ENCODE measurements at regions not wholly inside any gene's neighbourhood (a gene's known extent, or its start where the extent isn't known, plus 50 kb on each side); places are given as distances from the start of the nearest gene placed in this dataset.

DNA sequence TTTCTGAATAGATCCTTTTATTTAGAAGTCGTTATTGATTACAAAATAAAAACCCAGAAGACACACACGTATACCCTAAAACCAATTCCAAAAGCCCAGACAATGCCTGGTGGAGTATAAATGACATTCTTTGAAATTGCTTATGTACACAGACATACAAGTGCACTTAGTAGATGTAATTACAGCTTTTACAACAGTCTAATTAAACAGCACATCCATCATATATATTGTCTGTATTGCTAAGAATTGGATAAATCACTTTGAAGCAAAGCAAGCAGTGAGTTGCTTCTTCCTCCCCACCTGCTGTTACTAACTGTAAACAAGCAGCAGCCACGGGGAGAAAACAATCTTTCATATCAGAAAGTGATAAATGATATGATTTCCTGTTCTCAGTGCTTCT lies 645.7 kb downstream of the TLL1 start:
- POLR2A ChIA-PET = no interaction called here

GRCh38 chr4:166519774-166520173 lies 646.7 kb downstream of the TLL1 start:
- H3K4me1 Mint-ChIP-seq (ENCODE audit: low read depth) = no peaks in the 10 kb centered on the region
- no peak overlapping the region for H3K4me3 Mint-ChIP-seq
- ATAC-seq (no peak), DNase-seq (no peak)
- TF ChIP-seq, protein P1, sequence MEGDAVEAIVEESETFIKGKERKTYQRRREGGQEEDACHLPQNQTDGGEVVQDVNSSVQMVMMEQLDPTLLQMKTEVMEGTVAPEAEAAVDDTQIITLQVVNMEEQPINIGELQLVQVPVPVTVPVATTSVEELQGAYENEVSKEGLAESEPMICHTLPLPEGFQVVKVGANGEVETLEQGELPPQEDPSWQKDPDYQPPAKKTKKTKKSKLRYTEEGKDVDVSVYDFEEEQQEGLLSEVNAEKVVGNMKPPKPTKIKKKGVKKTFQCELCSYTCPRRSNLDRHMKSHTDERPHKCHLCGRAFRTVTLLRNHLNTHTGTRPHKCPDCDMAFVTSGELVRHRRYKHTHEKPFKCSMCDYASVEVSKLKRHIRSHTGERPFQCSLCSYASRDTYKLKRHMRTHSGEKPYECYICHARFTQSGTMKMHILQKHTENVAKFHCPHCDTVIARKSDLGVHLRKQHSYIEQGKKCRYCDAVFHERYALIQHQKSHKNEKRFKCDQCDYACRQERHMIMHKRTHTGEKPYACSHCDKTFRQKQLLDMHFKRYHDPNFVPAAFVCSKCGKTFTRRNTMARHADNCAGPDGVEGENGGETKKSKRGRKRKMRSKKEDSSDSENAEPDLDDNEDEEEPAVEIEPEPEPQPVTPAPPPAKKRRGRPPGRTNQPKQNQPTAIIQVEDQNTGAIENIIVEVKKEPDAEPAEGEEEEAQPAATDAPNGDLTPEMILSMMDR (IDR thresholded peaks at IDR 0.05) = no peak
- H3K27me3 Mint-ChIP-seq = no peaks in the 10 kb centered on the region
- no peak overlapping the region for H3K27ac Mint-ChIP-seq
- intact Hi-C loops (cut with micrococcal nuclease) = no loop called here
- POLR2A ChIA-PET = no interaction called here
- H3K36me3 Mint-ChIP-seq (ENCODE audit: low read depth) = no peaks in the 10 kb centered on the region
- peaks cover 8% of the 10 kb centered on the region for H3K9me3 Mint-ChIP-seq
- CTCF ChIA-PET = no interaction called here

More for the DNA sequence above, 645.7 kb downstream of the TLL1 start:
- Mint-ChIP-seq H3K4me1 (ENCODE audit: low read depth) (no peaks in the 10 kb centered on the region), H3K9me3 (peaks cover 12% of the 10 kb centered on the region), H3K27me3 (no peaks in the 10 kb centered on the region), H3K27ac (no peak overlapping the region), H3K4me3 (no peak overlapping the region), H3K36me3 (ENCODE audit: low read depth) (no peaks in the 10 kb centered on the region)
- TF ChIP-seq, protein P1 (IDR thresholded peaks at IDR 0.05) = no peak
- CTCF ChIA-PET = no interaction called here
- intact Hi-C loops (cut with micrococcal nuclease) = no loop called here
- DNase-seq (no peak), ATAC-seq (no peak)

- Mint-ChIP-seq H3K36me3 (ENCODE audit: low read depth) (no peaks in the 10 kb centered on the region), H3K4me3 (no peak overlapping the region), H3K27me3 (no peaks in the 10 kb centered on the region), H3K9me3 (no peaks in the 10 kb centered on the region), H3K27ac (no peak overlapping the region), H3K4me1 (ENCODE audit: low read depth) (no peaks in the 10 kb centered on the region)
- intact Hi-C loops (cut with micrococcal nuclease) = no loop called here
- DNase-seq = no peak
- no peak for ATAC-seq
- POLR2A ChIA-PET = no interaction called here
- TF ChIP-seq, protein P1 (IDR thresholded peaks at IDR 0.05) = no peak
- CTCF ChIA-PET = no interaction called here
Measured at GRCh38 chr4:166527500-166527899, 654.5 kb downstream of the TLL1 start.

DNA sequence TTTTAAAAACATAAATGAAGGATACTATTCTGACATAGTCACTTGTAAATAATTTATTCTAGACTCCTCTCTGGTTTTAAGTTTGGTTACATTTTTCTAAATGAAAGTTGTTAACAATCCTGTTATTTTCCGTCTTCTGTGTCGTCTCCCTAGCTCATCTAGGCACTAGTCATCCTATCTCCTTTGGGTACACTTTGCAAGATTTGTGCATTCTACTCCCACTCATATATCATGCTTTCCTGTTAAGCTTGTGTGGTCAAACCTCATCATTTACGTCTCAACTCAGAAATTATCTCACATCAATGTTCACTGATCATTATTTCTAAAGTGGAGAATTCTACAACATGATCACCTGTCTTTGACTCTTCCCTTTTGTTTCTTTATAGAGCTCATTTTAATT lies 658.7 kb downstream of the TLL1 start:
- intact Hi-C loops (cut with micrococcal nuclease) = no loop called here
- DNase-seq (no peak), ATAC-seq (no peak)
- Mint-ChIP-seq H3K4me1 (ENCODE audit: low read depth) (no peaks in the 10 kb centered on the region), H3K27ac (no peak overlapping the region), H3K36me3 (ENCODE audit: low read depth) (no peaks in the 10 kb centered on the region), H3K4me3 (no peak overlapping the region), H3K27me3 (no peaks in the 10 kb centered on the region), H3K9me3 (peaks cover 3% of the 10 kb centered on the region)
- ChIA-PET POLR2A (no interaction called here), CTCF (no interaction called here)
- TF ChIP-seq, protein P1 (IDR thresholded peaks at IDR 0.05) = no peak

DNA sequence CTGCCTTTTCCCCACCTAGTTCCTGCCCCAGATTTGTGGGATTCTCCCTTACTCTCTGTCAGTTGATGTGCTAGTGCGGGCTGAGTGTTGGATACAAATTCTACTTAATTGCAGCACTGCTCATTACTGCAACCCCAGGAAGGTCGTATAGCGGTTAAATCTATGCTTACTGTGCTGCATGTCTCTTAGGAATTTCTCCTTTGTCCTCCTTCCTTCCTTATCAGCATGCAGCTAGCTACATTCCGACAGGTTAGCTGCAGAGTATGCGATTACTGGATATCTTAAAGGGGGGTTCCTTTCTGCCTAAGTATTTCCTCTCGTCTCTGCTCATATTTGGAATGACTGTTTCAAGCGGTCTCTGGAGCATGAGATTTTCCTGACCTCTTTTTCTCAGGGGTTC lies 662.8 kb downstream of the TLL1 start:
- no peak for ATAC-seq
- TF ChIP-seq, protein P1 (IDR thresholded peaks at IDR 0.05) = no peak
- Mint-ChIP-seq H3K27me3 (no peaks in the 10 kb centered on the region), H3K4me3 (no peak overlapping the region), H3K27ac (no peak overlapping the region), H3K4me1 (ENCODE audit: low read depth) (no peaks in the 10 kb centered on the region), H3K36me3 (ENCODE audit: low read depth) (no peaks in the 10 kb centered on the region), H3K9me3 (peaks cover 5% of the 10 kb centered on the region)
- no peak for DNase-seq
- ChIA-PET POLR2A (no interaction called here), CTCF (no interaction called here)
- intact Hi-C loops (cut with micrococcal nuclease) = no loop called here

Data from activated CD8-positive, alpha-beta T cell treated with anti-CD3 and anti-CD28 coated beads for 36 hours (primary cell).